Mesenchymal stem cell (in vitro differentiated cells and primary cell): ENCODE measurements at regions not wholly inside any gene's neighbourhood (a gene's known extent, or its start where the extent isn't known, plus 50 kb on each side); places are given as distances from the start of the nearest gene placed in this dataset.
A peak's percentile ranks its signal among the peaks of the same experiment; 100 is the strongest.
"Not testable (repeated sequence)": the region's sequence is repeated elsewhere in the genome, so short reads cannot be mapped to it uniquely, and the experiment has no call there.

ENCODE experiments used
- DNase-seq: peaks from one replicate; pipeline ENCODE4 v3.0.0-alpha.2; 2013
- H2AFZ ChIP-seq: one replicate; pipeline ENCODE4 v1.6.1; 2013; ENCODE audit warnings: low read depth, mild to moderate bottlenecking, control low read depth, inconsistent platforms, low read length, moderate library complexity
- H2AK5ac ChIP-seq: 2 replicates; pipeline ENCODE4 v1.6.1; 2013; ENCODE audit warnings: low read length, moderate library complexity, mild to moderate bottlenecking, inconsistent platforms; ENCODE audit not compliant: severe bottlenecking
- H2BK120ac ChIP-seq: one replicate; pipeline ENCODE4 v1.6.1; 2013; ENCODE audit warnings: low read depth, mild to moderate bottlenecking, inconsistent platforms, low read length, moderate library complexity
- H2BK12ac ChIP-seq, 2 experiments: one replicate each; pipeline ENCODE4 v1.6.1; 2013; ENCODE audit warnings: inconsistent platforms in 2 of 2, low read length in 2 of 2, mild to moderate bottlenecking in 2 of 2, moderate library complexity in 2 of 2, control low read depth in 1 of 2
- H2BK15ac ChIP-seq: one replicate; pipeline ENCODE4 v1.6.1; 2013; ENCODE audit warnings: mild to moderate bottlenecking, low read depth, inconsistent platforms; ENCODE audit not compliant: poor library complexity, severe bottlenecking
- H2BK5ac ChIP-seq: 2 replicates; pipeline ENCODE4 v1.6.1; 2013; ENCODE audit warnings: low read depth, mild to moderate bottlenecking, low read length, control low read depth, inconsistent platforms; ENCODE audit not compliant: poor library complexity, severe bottlenecking
- H3K14ac ChIP-seq, 2 experiments: one replicate each; pipeline ENCODE4 v1.6.1; 2013; ENCODE audit warnings: inconsistent platforms in 2 of 2, low read length in 2 of 2, control low read depth in 1 of 2, mild to moderate bottlenecking in 1 of 2, moderate library complexity in 1 of 2
- H3K18ac ChIP-seq, 2 experiments: one replicate each; pipeline ENCODE4 v1.6.1; 2013; ENCODE audit warnings: inconsistent platforms in 2 of 2, low read length in 2 of 2, control low read depth in 1 of 2, low read depth in 1 of 2, mild to moderate bottlenecking in 1 of 2
- H3K23ac ChIP-seq, 2 experiments: one replicate each; pipeline ENCODE4 v1.6.1; 2013; ENCODE audit warnings: inconsistent platforms in 2 of 2, low read length in 2 of 2, mild to moderate bottlenecking in 2 of 2, moderate library complexity in 2 of 2, control low read depth in 1 of 2
- H3K27ac ChIP-seq: 2 replicates; pipeline ENCODE4 v1.5.1; 2013; ENCODE audit warnings: mild to moderate bottlenecking, moderate library complexity, low read length, control low read depth, inconsistent platforms; ENCODE audit not compliant: poor library complexity, severe bottlenecking
- H3K27me3 ChIP-seq, 2 experiments: 2 replicates each; pipeline versions ENCODE4 v1.6.1 to v1.7.0; 2013; ENCODE audit warnings: low read length in 2 of 2, mild to moderate bottlenecking in 2 of 2, moderate library complexity in 2 of 2, control low read depth in 1 of 2, inconsistent platforms in 1 of 2; ENCODE audit not compliant: control insufficient read depth in 1 of 2, insufficient read depth in 1 of 2
- H3K36me3 ChIP-seq, 2 experiments: 2 replicates each; pipeline versions ENCODE4 v1.6.1 to v1.7.0; 2013; ENCODE audit warnings: low read length in 2 of 2, control low read depth in 1 of 2, inconsistent platforms in 1 of 2, low read depth in 1 of 2, mild to moderate bottlenecking in 1 of 2; ENCODE audit not compliant: insufficient read depth in 2 of 2, control insufficient read depth in 1 of 2
- H3K4ac ChIP-seq, 2 experiments: one replicate each; pipeline ENCODE4 v1.6.1; 2013; ENCODE audit warnings: inconsistent platforms in 2 of 2, low read length in 2 of 2, mild to moderate bottlenecking in 2 of 2, moderate library complexity in 2 of 2, control low read depth in 1 of 2, low read depth in 1 of 2
- H3K4me1 ChIP-seq: 2 replicates; pipeline ENCODE4 v1.6.1; 2013; ENCODE audit warnings: low read depth, low read length, control low read depth; ENCODE audit not compliant: control insufficient read depth, insufficient read depth
- H3K4me2 ChIP-seq: 2 replicates; pipeline ENCODE4 v1.6.1; 2013; ENCODE audit warnings: low read length, mild to moderate bottlenecking, inconsistent platforms; ENCODE audit not compliant: poor library complexity, severe bottlenecking
- H3K4me3 ChIP-seq, 2 experiments: 2 replicates each; pipeline versions ENCODE4 v1.5.1 to v1.7.0; 2013; ENCODE audit warnings: low read length in 2 of 2, mild to moderate bottlenecking in 2 of 2, control low read depth in 1 of 2, low read depth in 1 of 2; ENCODE audit not compliant: insufficient read depth in 1 of 2
- H3K79me1 ChIP-seq: replicated peaks from 2 replicates; pipeline ENCODE4 v1.6.1; 2013; ENCODE audit warnings: mild to moderate bottlenecking, control low read depth, low read length, inconsistent platforms; ENCODE audit not compliant: poor library complexity, severe bottlenecking
- H3K9ac ChIP-seq: 2 replicates; pipeline ENCODE4 v1.7.0; 2013; ENCODE audit warnings: mild to moderate bottlenecking, low read length, moderate library complexity
- H3K9me3 ChIP-seq: 2 replicates; pipeline ENCODE4 v1.7.0; 2013; ENCODE audit warnings: mild to moderate bottlenecking, low read length; ENCODE audit not compliant: control insufficient read depth
- H4K8ac ChIP-seq: one replicate; pipeline ENCODE4 v1.6.1; 2013; ENCODE audit warnings: inconsistent platforms, mild to moderate bottlenecking, low read length, moderate library complexity
- H4K91ac ChIP-seq: one replicate; pipeline ENCODE4 v1.6.1; 2013; ENCODE audit warnings: mild to moderate bottlenecking, low read length, inconsistent platforms
- WGBS: methylation state at CpG from one replicate; pipeline ENCODE4 v1.1.7; 2013; ENCODE audit warnings: mixed read lengths; 5-methylcytosine and 5-hydroxymethylcytosine counted together

DNA sequence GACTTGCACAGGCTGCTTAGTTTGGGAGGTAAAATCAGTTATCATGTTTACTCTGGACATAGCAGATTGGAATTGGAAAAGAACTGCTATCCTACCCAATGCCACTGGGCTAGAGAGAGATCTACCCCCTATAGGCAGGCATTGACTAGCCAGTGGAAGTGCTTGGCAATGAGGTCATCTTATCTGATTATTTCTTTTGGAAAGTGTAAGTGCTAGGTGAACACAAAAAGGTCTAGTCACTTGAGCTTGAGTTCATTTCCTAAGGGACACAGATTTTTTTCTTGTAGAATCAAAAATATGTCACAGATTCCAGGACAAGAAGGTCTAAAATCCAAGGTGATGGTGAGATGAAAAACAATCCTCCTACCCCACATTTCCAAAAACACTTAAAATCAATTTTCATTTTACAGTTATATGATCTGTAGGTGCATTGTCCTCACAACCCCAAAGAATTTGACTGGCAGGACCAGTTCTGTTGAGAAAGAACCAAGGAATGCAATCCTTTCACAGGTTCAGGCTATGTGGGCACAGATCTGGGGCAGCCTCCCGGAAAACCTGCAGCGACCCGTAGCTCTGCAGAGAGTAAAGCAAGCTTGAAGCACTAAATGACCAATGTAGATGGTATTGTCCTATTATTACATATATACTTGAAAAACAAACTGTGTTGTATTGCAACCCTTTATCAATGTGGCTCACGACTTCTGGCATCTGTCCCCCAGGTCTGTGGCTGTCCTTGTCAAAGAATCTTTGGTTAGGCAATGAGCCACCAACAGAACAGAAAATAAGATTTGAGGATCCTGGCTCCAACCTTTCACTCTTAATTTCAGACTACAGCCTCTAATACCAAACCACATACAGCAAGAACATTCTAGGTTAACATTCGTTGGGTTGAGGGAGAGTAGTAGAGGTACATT lies 67.3 kb upstream of the ADTRP start:
- Histone ChIP-seq H2AK5ac (peak overlapping the region; percentile 33), H3K14ac (no peak overlapping the region), H2AFZ (no peak overlapping the region), H3K79me1 (no peaks in the 10 kb centered on the region), H3K4ac (no peak overlapping the region), H3K18ac (no peak overlapping the region), H3K9me3 (no peaks in the 10 kb centered on the region), H3K23ac (no peak overlapping the region), H3K9ac (no peak overlapping the region), H3K36me3 (no peaks in the 10 kb centered on the region), H3K4me2 (no peak overlapping the region), H3K27ac (no peak overlapping the region), H3K27me3 (no peaks in the 10 kb centered on the region), H2BK12ac (no peak overlapping the region), H2BK120ac (no peak overlapping the region), H2BK15ac (no peak overlapping the region), H2BK5ac (no peak overlapping the region), H3K4me3 (no peak overlapping the region), H4K91ac (no peak overlapping the region), H3K4me1 (no peaks in the 10 kb centered on the region), H4K8ac (no peak overlapping the region)
- WGBS, result 96% methylated on average over 1 of the region's 5 CpGs
- no peak for DNase-seq

GRCh38 chr6:11842795-11843194 lies 64.2 kb upstream of the ADTRP start:
- 100% methylated on average over 2 of the region's 3 CpGs for WGBS
- not testable (repeated sequence) for H3K4me2 ChIP-seq, H4K8ac ChIP-seq, H2BK12ac ChIP-seq, H3K9me3 ChIP-seq, H3K9ac ChIP-seq, H2BK120ac ChIP-seq, H3K79me1 ChIP-seq, H2BK15ac ChIP-seq, H3K36me3 ChIP-seq, H3K4me3 ChIP-seq, H2BK5ac ChIP-seq, H3K4ac ChIP-seq, H3K27me3 ChIP-seq, H3K23ac ChIP-seq, H4K91ac ChIP-seq, H3K18ac ChIP-seq, H2AFZ ChIP-seq, H3K14ac ChIP-seq, H3K4me1 ChIP-seq, H3K27ac ChIP-seq, H2AK5ac ChIP-seq, DNase-seq

GRCh38 chr6:11835065-11835464 lies 56.5 kb upstream of the ADTRP start:
- Histone ChIP-seq H3K27me3 (no peaks in the 10 kb centered on the region), H2AK5ac (no peak overlapping the region), H3K14ac (no peak overlapping the region), H3K27ac (no peak overlapping the region), H3K4me1 (no peaks in the 10 kb centered on the region), H3K23ac (no peak overlapping the region), H3K79me1 (no peaks in the 10 kb centered on the region), H2BK5ac (no peak overlapping the region), H3K9me3 (no peaks in the 10 kb centered on the region), H3K4me3 (no peak overlapping the region), H2BK12ac (no peak overlapping the region), H3K4ac (no peak overlapping the region), H4K8ac (no peak overlapping the region), H4K91ac (no peak overlapping the region), H2BK15ac (no peak overlapping the region), H3K4me2 (no peak overlapping the region), H3K9ac (no peak overlapping the region), H3K36me3 (no peaks in the 10 kb centered on the region), H2AFZ (no peak overlapping the region), H2BK120ac (no peak overlapping the region), H3K18ac (no peak overlapping the region)
- WGBS, result 98% methylated on average over 2 of the region's 2 CpGs
- DNase-seq, result no peak

- H2BK5ac ChIP-seq, result no peak overlapping the region
- H4K91ac ChIP-seq, result no peak overlapping the region
- DNase-seq, result no peak
- no peak overlapping the region for H4K8ac ChIP-seq
- H3K36me3 ChIP-seq, result no peaks in the 10 kb centered on the region
- 83% methylated on average over 8 of the region's 11 CpGs for WGBS
- H3K23ac ChIP-seq, result no peak overlapping the region
- H3K79me1 ChIP-seq, result no peaks in the 10 kb centered on the region
- H3K4me1 ChIP-seq, result no peaks in the 10 kb centered on the region
- H2AFZ ChIP-seq, result no peak overlapping the region
- no peak overlapping the region for H2BK12ac ChIP-seq
- no peak overlapping the region for H2BK120ac ChIP-seq
- H3K27ac ChIP-seq, result no peak overlapping the region
- H3K14ac ChIP-seq, result no peak overlapping the region
- H3K9me3 ChIP-seq, result no peaks in the 10 kb centered on the region
- H2AK5ac ChIP-seq, result no peak overlapping the region
- H2BK15ac ChIP-seq, result no peak overlapping the region
- H3K18ac ChIP-seq, result no peak overlapping the region
- H3K4ac ChIP-seq, result no peak overlapping the region
- no peak overlapping the region for H3K9ac ChIP-seq
- H3K27me3 ChIP-seq, result no peaks in the 10 kb centered on the region
- no peak overlapping the region for H3K4me3 ChIP-seq
- H3K4me2 ChIP-seq, result no peak overlapping the region
These were observed 55.3 kb upstream of the ADTRP start for GRCh38 chr6:11833626-11834592.
